22Rv1 (cell line): ENCODE measurements at regions not wholly inside any gene's neighbourhood (a gene's known extent, or its start where the extent isn't known, plus 50 kb on each side); places are given as distances from the start of the nearest gene placed in this dataset.

Experiments
- CTCF ChIP-seq: fragments of 450-650 bp; IDR thresholded peaks from 2 replicates; pipeline ENCODE4 v1.5.1; 2017; ENCODE audit warnings: mild to moderate bottlenecking
- ZFX ChIP-seq: fragments of 450-650 bp; IDR thresholded peaks from 2 replicates; pipeline ENCODE4 v1.6.1; 2017; ENCODE audit warnings: antibody characterized with exemption, borderline replicate concordance

DNA sequence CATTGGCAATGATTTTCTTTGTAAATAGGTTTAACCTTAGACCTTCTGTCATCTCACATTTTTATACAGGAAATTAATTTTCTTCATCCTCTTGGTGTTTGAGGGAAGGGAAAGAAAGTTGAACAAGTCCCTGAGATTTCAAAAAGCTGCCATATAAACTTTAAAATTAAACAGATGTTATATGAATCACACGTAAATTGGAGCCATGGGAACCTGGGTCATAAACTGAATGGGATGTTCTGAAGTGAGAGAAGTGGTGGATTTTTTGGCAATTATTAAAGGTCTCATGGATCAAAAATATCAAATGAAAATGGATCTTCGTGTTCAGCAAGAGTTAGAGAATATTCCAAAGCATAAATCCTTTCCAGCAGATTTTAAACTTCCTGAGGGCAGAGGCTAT lies 242.2 kb downstream of the DMRT2 start:
- TF ChIP-seq CTCF, result no peak
- no peak for TF ChIP-seq ZFX
